Cardiac fibroblast (primary cell): ENCODE measurements at regions not wholly inside any gene's neighbourhood (a gene's known extent, or its start where the extent isn't known, plus 50 kb on each side); places are given as distances from the start of the nearest gene placed in this dataset.

Experiments
- DNase-seq, 2 donors: peaks; one replicate each; pipeline versions ENCODE4 v3.0.0 to v3.0.0-alpha.2; 2010; ENCODE audit warnings: low read depth in 2 of 2
- H3K4me3 ChIP-seq, 2 donors: replicated peaks in 1 of 2; 1 replicate in 1 of 2; 2 replicates in 1 of 2; pipeline ENCODE4 v1.5.1; 2011; ENCODE audit warnings: low read depth in 2 of 2, low read length in 2 of 2, mild to moderate bottlenecking in 2 of 2, moderate library complexity in 1 of 2
- CTCF ChIP-seq: IDR thresholded peaks from one replicate; pipeline ENCODE4 v1.5.1; 2011; ENCODE audit warnings: low read depth, mild to moderate bottlenecking, low read length, inconsistent platforms

GRCh38 chr20:55456316-55456940 is 548.9 kb downstream of the CBLN4 start:
- DNase-seq = no peak
- TF ChIP-seq CTCF = no peak
- no peak overlapping the region for H3K4me3 ChIP-seq

GRCh38 chr20:55449091-55449490 is 556.2 kb downstream of the CBLN4 start:
- no peak overlapping the region for H3K4me3 ChIP-seq
- no peak for DNase-seq
- TF ChIP-seq CTCF = no peak

GRCh38 chr20:55446301-55446700 is 559.0 kb downstream of the CBLN4 start:
- no peak for TF ChIP-seq CTCF
- DNase-seq = no peak
- H3K4me3 ChIP-seq = no peak overlapping the region

GRCh38 chr20:55439070-55439469 is 566.2 kb downstream of the CBLN4 start:
- no peak for TF ChIP-seq CTCF
- no peak for DNase-seq
- no peak overlapping the region for H3K4me3 ChIP-seq

- no peak overlapping the region for H3K4me3 ChIP-seq
- no peak for TF ChIP-seq CTCF
- DNase-seq = no peak
These were observed 567.4 kb downstream of the CBLN4 start for GRCh38 chr20:55437798-55438415.

- DNase-seq = no peak
- no peak for TF ChIP-seq CTCF
- H3K4me3 ChIP-seq = no peak overlapping the region
These were observed 580.4 kb downstream of the CBLN4 start for GRCh38 chr20:55424968-55425367.

- H3K4me3 ChIP-seq = no peak overlapping the region
- no peak for DNase-seq
- no peak for TF ChIP-seq CTCF
These were observed 580.8 kb downstream of the CBLN4 start for GRCh38 chr20:55424476-55424875.
